HFFc6 (cell line): ENCODE measurements at regions not wholly inside any gene's neighbourhood (a gene's known extent, or its start where the extent isn't known, plus 50 kb on each side); places are given as distances from the start of the nearest gene placed in this dataset.

Experiments used
- DNase-seq: peaks from one replicate; pipeline ENCODE4 v3.0.0-alpha.2; 2018
- H3K27ac Mint-ChIP-seq: 2 replicates; pipeline ENCODE4 v1.8.0; 2020; ENCODE audit warnings: mild to moderate bottlenecking, mixed read lengths
- H3K27me3 Mint-ChIP-seq: 2 replicates; pipeline ENCODE4 v1.8.0; 2021; ENCODE audit warnings: mild to moderate bottlenecking, moderate library complexity, mixed read lengths; ENCODE audit not compliant: insufficient read depth
- H3K36me3 Mint-ChIP-seq: 2 replicates; pipeline ENCODE4 v1.8.0; 2021; ENCODE audit warnings: low read depth, mixed read lengths
- H3K4me1 Mint-ChIP-seq: 2 replicates; pipeline ENCODE4 v1.8.0; 2020; ENCODE audit warnings: low read depth, mixed read lengths
- H3K4me3 Mint-ChIP-seq: 2 replicates; pipeline ENCODE4 v1.8.0; 2020; ENCODE audit warnings: mild to moderate bottlenecking, moderate library complexity, mixed read lengths
- H3K9me3 Mint-ChIP-seq: 2 replicates; pipeline ENCODE4 v1.8.0; 2020; ENCODE audit warnings: mild to moderate bottlenecking, mixed read lengths
- CTCF ChIP-seq: fragments of 200-600 bp; sonication (generic); IDR thresholded peaks from 2 replicates; pipeline ENCODE4 v1.5.0; 2021; ENCODE audit warnings: antibody characterized with exemption, mild to moderate bottlenecking

DNA sequence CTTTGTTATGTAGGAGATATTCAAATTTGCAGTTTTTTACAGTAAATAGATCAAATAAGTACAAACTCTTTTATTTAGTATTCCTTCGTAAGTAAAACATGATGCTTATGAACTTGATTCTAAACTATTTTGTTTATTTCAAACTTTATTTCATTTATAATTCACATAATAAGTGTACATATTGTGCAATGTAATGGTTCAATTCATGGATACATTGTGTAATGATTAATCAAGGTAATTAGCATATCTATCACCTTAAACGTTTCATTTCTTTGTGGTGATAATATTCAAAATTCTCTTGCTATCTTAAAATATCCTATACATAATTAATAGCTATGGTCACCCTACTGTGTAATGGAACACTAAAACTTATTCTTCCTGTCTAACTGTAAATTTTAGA is 525.9 kb upstream of the ZNF804A start:
- Mint-ChIP-seq H3K4me3 (no peak overlapping the region), H3K9me3 (peaks cover 14% of the 10 kb centered on the region), H3K36me3 (no peaks in the 10 kb centered on the region), H3K27me3 (no peaks in the 10 kb centered on the region), H3K27ac (no peak overlapping the region), H3K4me1 (no peaks in the 10 kb centered on the region)
- no peak for DNase-seq
- TF ChIP-seq CTCF: no peak

GRCh38 chr2:184078496-184078895 is 519.8 kb upstream of the ZNF804A start:
- Mint-ChIP-seq H3K27ac (no peak overlapping the region), H3K36me3 (no peaks in the 10 kb centered on the region)
- no peak for TF ChIP-seq CTCF

DNA sequence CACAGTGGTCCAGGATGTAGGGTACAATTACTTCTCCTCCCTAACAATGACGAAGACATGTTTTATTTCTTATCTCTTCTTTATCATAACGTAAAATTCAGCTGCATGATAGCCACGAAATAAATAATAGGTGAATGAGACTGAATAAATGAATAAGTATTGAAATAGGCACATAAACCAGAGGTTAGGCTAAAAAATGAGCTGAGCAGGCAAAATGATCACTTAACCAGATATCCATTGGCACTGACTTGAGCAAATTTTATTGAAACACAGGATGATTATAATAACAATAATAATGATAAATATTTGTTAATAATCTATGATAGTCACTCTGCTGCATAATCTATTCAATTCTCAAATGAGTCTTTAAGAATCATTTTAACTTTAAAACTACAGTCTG is 506.9 kb upstream of the ZNF804A start:
- Mint-ChIP-seq H3K36me3 (no peaks in the 10 kb centered on the region), H3K4me3 (no peak overlapping the region), H3K27me3 (no peaks in the 10 kb centered on the region), H3K4me1 (no peaks in the 10 kb centered on the region), H3K9me3 (peaks cover 32% of the 10 kb centered on the region), H3K27ac (no peak overlapping the region)
- no peak for DNase-seq
- no peak for TF ChIP-seq CTCF

More at GRCh38 chr2:184078496-184078895, 519.8 kb upstream of the ZNF804A start:
- H3K4me1 Mint-ChIP-seq: no peaks in the 10 kb centered on the region
- H3K4me3 Mint-ChIP-seq: no peak overlapping the region
- peaks cover 29% of the 10 kb centered on the region for H3K9me3 Mint-ChIP-seq
- no peak for DNase-seq
- no peaks in the 10 kb centered on the region for H3K27me3 Mint-ChIP-seq

GRCh38 chr2:184113696-184114403 is 484.5 kb upstream of the ZNF804A start:
- no peak for TF ChIP-seq CTCF
- no peak for DNase-seq
- peaks cover 37% of the 10 kb centered on the region for H3K9me3 Mint-ChIP-seq
- H3K4me1 Mint-ChIP-seq: no peaks in the 10 kb centered on the region
- no peak overlapping the region for H3K4me3 Mint-ChIP-seq
- no peak overlapping the region for H3K27ac Mint-ChIP-seq
- peaks cover 2% of the 10 kb centered on the region; the same call in 1 of the 2 replicates for H3K27me3 Mint-ChIP-seq
- no peaks in the 10 kb centered on the region for H3K36me3 Mint-ChIP-seq

DNA sequence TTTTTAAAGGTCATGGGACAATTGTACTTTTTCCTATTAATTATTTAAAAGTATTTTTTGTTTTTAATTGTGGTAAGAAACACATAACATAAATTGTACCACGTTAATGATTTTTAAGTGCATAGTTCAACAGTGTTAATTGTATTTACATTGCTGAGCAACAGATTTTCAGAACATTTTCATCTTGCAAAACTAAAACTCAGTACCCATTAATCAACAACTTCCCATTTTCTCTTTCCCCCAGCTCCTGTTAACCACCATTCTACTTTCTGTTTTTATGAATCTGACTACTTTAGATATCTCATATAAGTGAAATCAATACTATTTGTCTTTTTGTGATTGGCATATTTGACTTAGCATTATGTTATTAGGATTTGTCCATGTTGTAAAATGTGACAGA is 483.9 kb upstream of the ZNF804A start:
- Mint-ChIP-seq H3K36me3 (no peaks in the 10 kb centered on the region), H3K9me3 (peaks cover 35% of the 10 kb centered on the region), H3K27me3 (peaks cover 2% of the 10 kb centered on the region; the same call in 1 of the 2 replicates), H3K27ac (no peak overlapping the region), H3K4me1 (no peaks in the 10 kb centered on the region), H3K4me3 (no peak overlapping the region)
- TF ChIP-seq CTCF: no peak
- no peak for DNase-seq
